Smooth muscle cell (in vitro differentiated cells): ENCODE measurements at regions not wholly inside any gene's neighbourhood (a gene's known extent, or its start where the extent isn't known, plus 50 kb on each side); places are given as distances from the start of the nearest gene placed in this dataset.

Experiments used
- DNase-seq: peaks from one replicate; lab custom pipeline; 2025; ENCODE audit not compliant: unreplicated experiment; lab: John Stamatoyannopoulos, UW
- H2AFZ ChIP-seq: fragments of 200-600 bp; sonication (generic); 2 replicates; pipeline ENCODE4 v1.6.0; 2016; ENCODE audit warnings: antibody characterized with exemption, low read depth, mild to moderate bottlenecking
- H3F3A ChIP-seq: fragments of 200-600 bp; sonication (generic); 2 replicates; pipeline ENCODE4 v1.6.0; 2017; ENCODE audit warnings: antibody characterized with exemption, low read depth
- H3K27ac ChIP-seq: fragments of 200-600 bp; sonication (generic); 2 replicates; pipeline ENCODE4 v1.5.1; 2016; ENCODE audit warnings: low read depth, mild to moderate bottlenecking
- H3K27me3 ChIP-seq: fragments of 200-600 bp; sonication (generic); 2 replicates; pipeline ENCODE4 v1.6.1; 2016; ENCODE audit warnings: low read depth, mild to moderate bottlenecking
- H3K36me3 ChIP-seq: fragments of 200-600 bp; sonication (generic); 2 replicates; pipeline ENCODE4 v1.5.1; 2016; ENCODE audit warnings: low read depth
- H3K4me1 ChIP-seq: fragments of 200-600 bp; sonication (generic); 2 replicates; pipeline ENCODE4 v1.5.1; 2016; ENCODE audit warnings: low read depth
- H3K4me2 ChIP-seq: fragments of 200-600 bp; sonication (generic); 2 replicates; pipeline ENCODE4 v1.6.0; 2016; ENCODE audit warnings: mild to moderate bottlenecking
- H3K4me3 ChIP-seq: fragments of 200-600 bp; sonication (generic); 2 replicates; pipeline ENCODE4 v1.5.1; 2016; ENCODE audit warnings: mild to moderate bottlenecking
- H3K79me2 ChIP-seq: fragments of 200-600 bp; sonication (generic); 2 replicates; pipeline ENCODE4 v1.6.0; 2016; ENCODE audit warnings: low read depth, mild to moderate bottlenecking
- H3K9ac ChIP-seq: fragments of 200-600 bp; sonication (generic); 2 replicates; pipeline ENCODE4 v1.6.0; 2016; ENCODE audit warnings: low read depth
- H3K9me3 ChIP-seq: fragments of 200-600 bp; sonication (generic); replicated peaks from 2 replicates; pipeline ENCODE4 v1.5.1; 2016; ENCODE audit warnings: low read depth
- H4K20me1 ChIP-seq: fragments of 200-600 bp; sonication (generic); 2 replicates; pipeline ENCODE4 v1.6.0; 2016; ENCODE audit warnings: low read depth
- WGBS: methylation state at CpG from one replicate; pipeline ENCODE4 v1.1.7; 2016; ENCODE audit warnings: low lambda C conversion rate; 5-methylcytosine and 5-hydroxymethylcytosine counted together
- TF ChIP-seq, protein P1 (sequence below): fragments of 200-600 bp; sonication (generic); IDR thresholded peaks from 2 replicates; pipeline ENCODE4 v1.5.1; 2017; ENCODE audit warnings: borderline replicate concordance, mild to moderate bottlenecking, antibody characterized with exemption; ENCODE audit not compliant: insufficient read depth, poor library complexity, severe bottlenecking

GRCh38 chr1:68936530-68936929 is 439.6 kb upstream of the DEPDC1 start:
- H3K4me1 ChIP-seq: no peaks in the 10 kb centered on the region
- H3K9ac ChIP-seq: no peak overlapping the region
- no peak for DNase-seq
- H4K20me1 ChIP-seq: no peaks in the 10 kb centered on the region
- H3K4me3 ChIP-seq: no peak overlapping the region
- TF ChIP-seq, protein P1, sequence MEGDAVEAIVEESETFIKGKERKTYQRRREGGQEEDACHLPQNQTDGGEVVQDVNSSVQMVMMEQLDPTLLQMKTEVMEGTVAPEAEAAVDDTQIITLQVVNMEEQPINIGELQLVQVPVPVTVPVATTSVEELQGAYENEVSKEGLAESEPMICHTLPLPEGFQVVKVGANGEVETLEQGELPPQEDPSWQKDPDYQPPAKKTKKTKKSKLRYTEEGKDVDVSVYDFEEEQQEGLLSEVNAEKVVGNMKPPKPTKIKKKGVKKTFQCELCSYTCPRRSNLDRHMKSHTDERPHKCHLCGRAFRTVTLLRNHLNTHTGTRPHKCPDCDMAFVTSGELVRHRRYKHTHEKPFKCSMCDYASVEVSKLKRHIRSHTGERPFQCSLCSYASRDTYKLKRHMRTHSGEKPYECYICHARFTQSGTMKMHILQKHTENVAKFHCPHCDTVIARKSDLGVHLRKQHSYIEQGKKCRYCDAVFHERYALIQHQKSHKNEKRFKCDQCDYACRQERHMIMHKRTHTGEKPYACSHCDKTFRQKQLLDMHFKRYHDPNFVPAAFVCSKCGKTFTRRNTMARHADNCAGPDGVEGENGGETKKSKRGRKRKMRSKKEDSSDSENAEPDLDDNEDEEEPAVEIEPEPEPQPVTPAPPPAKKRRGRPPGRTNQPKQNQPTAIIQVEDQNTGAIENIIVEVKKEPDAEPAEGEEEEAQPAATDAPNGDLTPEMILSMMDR: no peak
- no peak overlapping the region for H3K27ac ChIP-seq
- H3K36me3 ChIP-seq: no peaks in the 10 kb centered on the region
- peaks cover 6% of the 10 kb centered on the region for H3F3A ChIP-seq
- peak overlapping the region; percentile 1 for H3K4me2 ChIP-seq
- H3K9me3 ChIP-seq: no peaks in the 10 kb centered on the region
- no peak overlapping the region for H2AFZ ChIP-seq
- H3K79me2 ChIP-seq: no peaks in the 10 kb centered on the region
- H3K27me3 ChIP-seq: peaks cover 1% of the 10 kb centered on the region
- 45% methylated on average over 3 of the region's 3 CpGs for WGBS

- Histone ChIP-seq H3K9ac (no peak overlapping the region), H4K20me1 (no peaks in the 10 kb centered on the region), H3K4me1 (no peaks in the 10 kb centered on the region), H3K4me3 (no peak overlapping the region), H3K27ac (no peak overlapping the region), H3K79me2 (no peaks in the 10 kb centered on the region), H3K9me3 (no peaks in the 10 kb centered on the region), H3K36me3 (no peaks in the 10 kb centered on the region), H3K27me3 (no peaks in the 10 kb centered on the region), H2AFZ (no peak overlapping the region), H3K4me2 (no peak overlapping the region), H3F3A (peaks cover 6% of the 10 kb centered on the region)
- TF ChIP-seq, protein P1: no peak
- no peak for DNase-seq
- 88% methylated on average over 5 of the region's 5 CpGs for WGBS
Observed at GRCh38 chr1:68938051-68938666, 441.3 kb upstream of the DEPDC1 start.

DNA sequence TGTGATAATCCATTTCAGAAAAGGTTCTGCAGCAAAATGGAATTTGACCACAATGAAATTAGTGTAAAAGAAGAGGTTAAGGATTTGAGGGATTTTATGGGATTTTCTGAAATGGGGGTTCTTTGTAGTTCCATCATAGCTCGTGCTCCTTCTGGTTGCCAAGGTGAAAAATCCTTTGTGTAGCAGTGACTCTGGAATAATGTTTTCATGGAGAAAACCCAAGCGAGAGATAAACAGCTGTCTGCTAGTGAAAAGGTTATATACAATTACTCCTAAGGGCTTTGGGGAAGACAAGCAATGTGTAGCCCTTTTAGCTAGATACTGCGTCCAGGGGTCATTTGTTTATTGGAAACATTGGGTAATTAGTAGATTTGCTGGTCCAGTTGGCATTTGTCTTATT is 453.2 kb upstream of the DEPDC1 start:
- no peaks in the 10 kb centered on the region for H3K9me3 ChIP-seq
- no peak for DNase-seq
- no peak overlapping the region for H3K4me3 ChIP-seq
- no peaks in the 10 kb centered on the region for H3K36me3 ChIP-seq
- TF ChIP-seq, protein P1: no peak
- no peaks in the 10 kb centered on the region for H3F3A ChIP-seq
- H3K9ac ChIP-seq: no peak overlapping the region
- H4K20me1 ChIP-seq: no peaks in the 10 kb centered on the region
- no peak overlapping the region for H3K4me2 ChIP-seq
- no peaks in the 10 kb centered on the region for H3K79me2 ChIP-seq
- WGBS: 89% methylated on average over 3 of the region's 3 CpGs
- H2AFZ ChIP-seq: no peak overlapping the region
- H3K27me3 ChIP-seq: no peaks in the 10 kb centered on the region
- no peaks in the 10 kb centered on the region for H3K4me1 ChIP-seq
- no peak overlapping the region for H3K27ac ChIP-seq

- Histone ChIP-seq H3K4me2 (no peak overlapping the region), H3K79me2 (no peaks in the 10 kb centered on the region), H3K9ac (no peak overlapping the region), H2AFZ (no peak overlapping the region), H3K36me3 (no peaks in the 10 kb centered on the region), H3K4me1 (no peaks in the 10 kb centered on the region), H3K4me3 (no peak overlapping the region), H3K27ac (no peak overlapping the region), H3K27me3 (no peaks in the 10 kb centered on the region), H4K20me1 (no peaks in the 10 kb centered on the region), H3F3A (no peaks in the 10 kb centered on the region), H3K9me3 (no peaks in the 10 kb centered on the region)
- TF ChIP-seq, protein P1: no peak
- WGBS: 44% methylated on average over 1 of the region's 1 CpG
- no peak for DNase-seq
Observed at GRCh38 chr1:68953311-68953710, 456.4 kb upstream of the DEPDC1 start.
